ENCODE measurements at regions not wholly inside any gene's neighbourhood (a gene's known extent, or its start where the extent isn't known, plus 50 kb on each side); places are given as distances from the start of the nearest gene placed in this dataset.
"Not testable (repeated sequence)": the region's sequence is repeated elsewhere in the genome, so short reads cannot be mapped to it uniquely, and the experiment has no call there.

DNA sequence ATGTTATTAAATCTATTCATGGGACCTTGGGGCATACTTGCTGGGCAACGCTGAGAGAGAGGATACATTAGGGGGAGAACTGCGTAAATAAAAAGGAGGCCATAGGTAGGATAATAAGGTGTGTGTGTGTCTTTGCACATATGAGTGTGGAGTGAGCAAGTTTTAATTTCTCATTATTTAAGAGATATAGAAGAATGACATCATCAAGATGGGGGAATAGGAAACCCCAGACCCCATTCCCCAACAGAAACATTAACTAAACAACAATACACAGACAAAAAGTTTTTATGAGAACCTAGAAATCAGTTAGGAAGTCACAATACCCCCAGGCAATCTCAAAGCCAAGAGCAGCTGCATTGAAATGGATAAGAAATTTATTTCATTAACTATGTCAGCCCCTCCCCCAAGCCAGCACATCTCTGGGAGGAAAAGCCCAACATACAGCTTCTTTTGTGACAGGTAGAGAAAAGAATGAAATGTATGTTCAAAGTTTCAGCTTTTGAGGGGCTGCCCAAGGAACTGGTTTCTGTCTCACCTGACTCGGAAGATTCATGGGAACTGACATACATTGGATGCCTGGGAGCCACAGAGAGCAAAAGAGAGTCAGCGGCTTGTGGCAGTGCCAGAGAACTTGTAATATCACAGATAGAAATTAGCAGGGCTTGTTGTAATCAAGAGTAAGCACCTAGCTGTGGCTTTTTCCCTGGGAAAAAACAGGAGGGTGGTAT is 234.3 kb upstream of the NFIA start:
- DNase-seq = no peak

DNA sequence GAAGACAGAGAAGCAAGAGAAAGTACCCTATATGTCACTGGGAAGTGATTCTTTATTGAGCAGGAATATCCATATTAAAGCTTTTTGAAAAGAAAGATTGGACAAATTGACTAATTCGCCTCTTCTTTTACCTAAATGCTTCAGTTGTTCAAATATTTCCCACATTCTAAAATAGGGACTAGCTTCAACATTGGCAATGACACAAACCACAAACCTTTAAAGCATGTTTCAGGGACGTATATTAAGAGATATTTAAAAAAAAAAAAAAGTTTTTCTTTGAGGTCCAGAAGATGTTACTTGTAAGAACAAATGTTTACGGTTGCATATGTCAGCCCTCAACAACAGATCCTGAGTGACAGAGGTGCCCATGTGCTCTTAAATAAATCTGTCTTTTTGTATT is 235.0 kb upstream of the NFIA start:
- no peak for DNase-seq

GRCh38 chr1:60845659-60846058 is 236.7 kb upstream of the NFIA start:
- not testable (repeated sequence) for DNase-seq

- no peak for DNase-seq
Observed at GRCh38 chr1:60842304-60842703, 240.1 kb upstream of the NFIA start.

DNA sequence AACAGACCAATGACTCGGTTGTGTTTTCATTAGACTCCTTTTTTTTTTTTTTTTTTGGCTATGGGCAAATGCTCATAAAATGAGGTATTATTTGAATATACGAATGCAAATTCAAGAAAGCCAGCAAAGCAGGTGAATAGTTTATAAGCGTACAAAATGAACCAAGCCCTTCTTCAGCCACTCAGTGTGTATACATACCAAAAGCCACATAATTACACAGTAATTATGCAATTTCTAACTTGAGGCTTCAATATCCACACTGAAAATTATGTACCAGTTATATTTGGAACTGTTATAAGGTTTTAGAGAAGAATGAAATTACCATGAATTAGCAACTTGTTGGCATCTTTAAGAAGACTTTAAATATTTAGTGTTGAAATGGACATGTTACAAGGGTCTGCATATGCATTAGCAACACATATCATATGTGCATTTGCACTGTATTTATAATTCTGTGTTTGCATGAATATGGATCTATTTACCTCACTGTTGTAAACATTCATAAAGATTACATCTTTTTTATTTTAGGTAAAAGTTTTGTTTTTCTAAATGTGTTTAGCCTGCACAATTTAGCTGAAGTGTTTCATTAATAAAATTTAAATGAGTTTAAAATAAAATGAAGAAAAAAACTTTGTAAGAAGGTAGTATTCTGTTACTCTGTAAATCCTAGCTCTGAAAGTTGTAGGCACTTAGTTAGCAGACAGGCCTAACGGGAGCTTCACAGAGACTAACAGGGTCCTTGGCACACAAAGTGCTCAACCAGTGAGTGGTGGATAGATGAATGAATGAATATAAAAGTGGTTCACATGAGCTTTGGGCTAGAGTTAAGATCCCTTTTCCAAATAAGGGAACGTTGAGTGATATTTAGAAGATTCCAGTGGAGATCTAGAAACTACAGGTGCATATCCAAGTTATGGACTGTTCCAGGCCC is 241.0 kb upstream of the NFIA start:
- DNase-seq = no peak

DNA sequence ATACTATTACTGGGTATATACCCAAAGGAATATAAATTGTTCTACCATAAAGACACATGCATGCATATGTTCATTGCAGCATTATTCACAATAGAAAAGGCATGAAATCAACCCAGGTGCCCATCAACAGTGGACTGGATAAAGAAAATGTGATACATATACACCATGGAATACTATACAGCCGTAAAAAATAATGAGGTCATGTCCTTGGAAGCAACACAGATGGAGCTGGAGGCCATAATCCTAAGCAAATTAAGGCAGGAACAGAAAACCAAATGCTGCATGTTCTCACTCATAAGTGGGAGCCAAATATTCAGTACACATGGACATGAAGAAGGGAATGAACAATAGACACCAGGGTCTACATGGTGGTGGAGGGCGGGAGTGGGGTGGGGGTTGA is 241.9 kb upstream of the NFIA start:
- DNase-seq = not testable (repeated sequence)

- DNase-seq = no peak
Observed at GRCh38 chr1:60835649-60836048, 246.7 kb upstream of the NFIA start.

DNA sequence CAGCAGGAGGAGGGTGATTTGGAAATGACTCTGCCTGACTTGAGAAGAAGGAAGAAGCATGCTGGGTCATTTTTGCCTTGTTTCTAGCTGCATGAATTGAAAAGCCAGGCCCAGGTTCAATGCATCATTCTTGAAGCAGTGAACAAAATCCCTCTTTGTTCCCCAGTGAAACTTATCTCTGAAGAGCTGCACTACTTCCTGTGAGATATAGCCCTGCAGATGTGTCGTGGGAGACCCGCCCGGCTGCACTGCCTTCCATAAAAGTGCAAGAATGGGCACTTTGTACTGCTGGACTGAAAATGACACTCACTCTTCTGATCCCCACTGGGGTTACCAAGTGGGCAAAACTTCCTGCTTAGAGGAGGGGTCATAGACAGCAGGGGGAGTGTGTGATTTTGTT is 249.2 kb upstream of the NFIA start:
- DNase-seq = no peak

GRCh38 chr1:60832367-60832766 is 250.0 kb upstream of the NFIA start:
- DNase-seq = no peak

GRCh38 chr1:60831780-60832179 is 250.6 kb upstream of the NFIA start:
- no peak for DNase-seq

- DNase-seq = no peak
Observed at GRCh38 chr1:60828944-60829343, 253.4 kb upstream of the NFIA start.

DNA sequence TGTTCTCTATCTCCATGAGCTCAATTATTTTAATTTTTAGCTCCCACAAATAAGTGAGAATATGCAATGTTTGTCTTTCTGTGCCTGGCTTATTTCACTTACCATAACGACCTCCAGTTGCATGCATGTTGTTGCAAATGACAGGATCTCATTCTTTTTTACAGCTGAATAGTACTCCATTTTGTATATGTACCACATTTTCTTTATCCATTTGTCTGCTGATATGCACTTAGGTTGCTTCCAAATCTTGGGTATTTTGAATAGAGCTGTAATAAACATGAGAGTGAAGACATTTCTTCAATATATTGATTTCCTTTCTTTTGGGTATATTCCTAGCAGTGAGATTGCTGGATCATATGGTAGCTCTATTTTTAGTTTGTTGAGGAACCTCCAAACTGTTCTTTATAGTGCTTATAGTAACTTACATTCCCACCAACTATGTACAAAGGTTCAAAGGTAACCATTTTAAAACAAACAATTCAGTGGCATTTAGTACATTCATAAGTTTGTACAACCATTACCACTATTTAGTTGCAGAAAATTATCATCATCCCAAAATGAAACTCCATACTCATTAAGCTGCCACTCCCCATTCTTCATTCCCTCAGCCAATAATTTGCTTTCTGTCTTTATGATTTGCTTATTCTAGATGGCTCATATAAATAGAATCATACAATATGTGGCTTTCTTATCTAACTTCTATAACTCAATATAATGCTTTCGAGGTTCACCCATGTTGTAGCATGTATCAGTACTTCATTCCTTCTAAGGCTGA is 255.9 kb upstream of the NFIA start:
- DNase-seq = no peak

GRCh38 chr1:60825593-60825992 is 256.8 kb upstream of the NFIA start:
- no peak for DNase-seq

DNA sequence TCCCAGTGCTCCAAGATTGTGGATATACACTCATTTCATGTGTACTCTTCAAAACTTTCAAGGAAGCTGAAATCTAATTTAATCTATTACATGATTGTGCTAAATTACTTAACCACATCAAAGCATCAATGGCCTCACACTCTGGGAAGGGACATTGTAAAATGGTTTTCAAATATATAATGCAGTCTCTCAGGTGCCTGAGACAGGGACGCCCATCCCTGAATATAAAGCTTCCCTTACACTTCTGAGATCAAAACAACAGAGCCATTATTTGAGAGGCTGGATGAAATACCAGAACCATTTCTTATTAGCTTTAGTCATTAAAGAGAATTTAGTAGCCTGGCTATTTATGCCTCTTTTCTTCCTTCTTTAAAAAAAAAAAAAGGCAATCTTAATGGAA is 259.2 kb upstream of the NFIA start:
- DNase-seq = no peak

- no peak for DNase-seq
Observed at GRCh38 chr1:60822252-60822651, 260.1 kb upstream of the NFIA start.

DNA sequence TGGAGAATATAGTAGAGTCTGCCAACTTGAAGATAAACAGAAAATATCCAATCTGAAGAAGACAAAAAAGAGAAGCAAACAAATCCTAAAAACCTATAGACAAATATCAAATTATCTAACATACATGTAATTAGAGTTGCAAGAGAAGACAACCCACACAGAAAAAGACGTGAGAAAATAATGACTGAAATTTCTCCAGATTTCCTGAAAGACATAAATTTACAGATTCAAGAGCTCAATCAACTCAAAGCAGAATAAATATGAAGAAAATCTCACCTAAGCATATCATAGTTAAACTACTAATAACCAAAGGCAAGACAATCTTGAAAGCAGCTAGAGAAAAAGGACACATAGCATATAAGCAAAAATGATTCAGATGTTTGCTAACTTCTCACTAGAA is 261.2 kb upstream of the NFIA start:
- DNase-seq = no peak

- no peak for DNase-seq
Observed at GRCh38 chr1:60818969-60819701, 263.2 kb upstream of the NFIA start.

- DNase-seq = no peak
Observed at GRCh38 chr1:60813071-60813470, 269.3 kb upstream of the NFIA start.

- no peak for DNase-seq
Observed at GRCh38 chr1:60809204-60809980, 273.0 kb upstream of the NFIA start.

DNA sequence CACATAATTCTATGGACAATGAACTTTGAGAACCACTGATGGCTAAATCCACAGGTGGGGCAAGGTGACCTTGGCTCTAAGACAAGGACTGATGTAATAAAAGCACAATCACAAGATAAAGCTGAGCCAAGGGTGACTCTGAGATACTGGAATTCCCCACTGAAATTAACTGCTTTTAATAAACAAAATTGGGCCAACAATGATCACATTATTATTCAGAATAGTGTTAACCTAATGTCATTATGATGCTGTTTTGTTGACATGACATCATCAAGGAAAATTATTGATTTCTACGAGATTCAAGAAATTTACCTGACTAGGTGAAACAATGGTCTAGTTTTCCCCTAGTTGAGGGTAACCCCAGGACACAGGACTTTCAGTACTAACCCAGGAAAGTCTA is 273.7 kb upstream of the NFIA start:
- no peak for DNase-seq

GRCh38 chr1:60802884-60803283 is 279.5 kb upstream of the NFIA start:
- DNase-seq = no peak

- no peak for DNase-seq
Observed at GRCh38 chr1:60797351-60797750, 285.0 kb upstream of the NFIA start.
